Fibroblast of pulmonary artery (primary cell): ENCODE measurements at regions not wholly inside any gene's neighbourhood (a gene's known extent, or its start where the extent isn't known, plus 50 kb on each side); places are given as distances from the start of the nearest gene placed in this dataset.

Source experiments
- DNase-seq: peaks from one replicate; pipeline ENCODE4 v3.0.0-alpha.2; 2010; ENCODE audit warnings: low read depth
- H3K4me3 ChIP-seq: replicated peaks from 2 replicates; pipeline ENCODE4 v1.5.1; 2011; ENCODE audit warnings: low read depth, mild to moderate bottlenecking, control low read depth, low read length, moderate library complexity
- TF ChIP-seq, protein P1 (sequence below): IDR thresholded peaks from 2 replicates; pipeline ENCODE4 v1.5.1; 2011; ENCODE audit warnings: mild to moderate bottlenecking, control low read depth, low read length, inconsistent platforms; ENCODE audit errors: missing control alignments

DNA sequence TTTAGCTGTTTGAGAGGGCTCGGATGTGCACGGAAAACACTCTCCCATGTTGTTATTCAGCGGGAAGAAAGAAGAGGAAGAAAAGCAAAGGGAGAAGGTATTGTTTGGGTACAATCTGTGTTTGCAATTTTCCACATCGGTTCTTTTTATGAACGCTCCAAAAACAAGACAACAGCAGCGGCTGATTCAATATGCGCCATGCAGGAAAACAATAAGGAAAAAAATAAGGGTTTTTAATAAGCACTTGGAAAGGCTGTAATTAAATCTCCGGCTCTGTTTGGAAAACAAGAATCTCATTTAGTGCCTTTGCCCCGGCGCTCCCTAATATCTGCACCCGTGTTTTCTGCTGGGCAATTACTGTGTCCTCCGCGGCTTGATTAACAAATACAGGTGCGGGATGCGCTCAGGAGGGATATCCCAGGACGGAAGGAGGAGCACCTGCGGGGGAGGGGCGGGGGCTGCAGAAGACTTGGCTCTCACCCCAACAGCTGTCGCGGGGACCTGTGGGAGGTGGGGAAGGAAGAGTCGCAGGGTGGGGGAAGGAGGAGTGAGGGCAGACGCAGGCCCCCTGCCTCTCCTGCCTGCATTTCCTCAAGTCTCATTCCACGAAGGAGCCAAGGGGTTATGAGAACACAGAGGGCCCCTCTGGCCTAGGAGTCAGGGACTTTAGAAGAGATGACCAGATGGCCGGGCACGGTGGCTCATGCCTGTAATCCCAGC lies 181.5 kb upstream of the PODXL start:
- TF ChIP-seq, protein P1, sequence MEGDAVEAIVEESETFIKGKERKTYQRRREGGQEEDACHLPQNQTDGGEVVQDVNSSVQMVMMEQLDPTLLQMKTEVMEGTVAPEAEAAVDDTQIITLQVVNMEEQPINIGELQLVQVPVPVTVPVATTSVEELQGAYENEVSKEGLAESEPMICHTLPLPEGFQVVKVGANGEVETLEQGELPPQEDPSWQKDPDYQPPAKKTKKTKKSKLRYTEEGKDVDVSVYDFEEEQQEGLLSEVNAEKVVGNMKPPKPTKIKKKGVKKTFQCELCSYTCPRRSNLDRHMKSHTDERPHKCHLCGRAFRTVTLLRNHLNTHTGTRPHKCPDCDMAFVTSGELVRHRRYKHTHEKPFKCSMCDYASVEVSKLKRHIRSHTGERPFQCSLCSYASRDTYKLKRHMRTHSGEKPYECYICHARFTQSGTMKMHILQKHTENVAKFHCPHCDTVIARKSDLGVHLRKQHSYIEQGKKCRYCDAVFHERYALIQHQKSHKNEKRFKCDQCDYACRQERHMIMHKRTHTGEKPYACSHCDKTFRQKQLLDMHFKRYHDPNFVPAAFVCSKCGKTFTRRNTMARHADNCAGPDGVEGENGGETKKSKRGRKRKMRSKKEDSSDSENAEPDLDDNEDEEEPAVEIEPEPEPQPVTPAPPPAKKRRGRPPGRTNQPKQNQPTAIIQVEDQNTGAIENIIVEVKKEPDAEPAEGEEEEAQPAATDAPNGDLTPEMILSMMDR: no peak
- DNase-seq: no peak

DNA sequence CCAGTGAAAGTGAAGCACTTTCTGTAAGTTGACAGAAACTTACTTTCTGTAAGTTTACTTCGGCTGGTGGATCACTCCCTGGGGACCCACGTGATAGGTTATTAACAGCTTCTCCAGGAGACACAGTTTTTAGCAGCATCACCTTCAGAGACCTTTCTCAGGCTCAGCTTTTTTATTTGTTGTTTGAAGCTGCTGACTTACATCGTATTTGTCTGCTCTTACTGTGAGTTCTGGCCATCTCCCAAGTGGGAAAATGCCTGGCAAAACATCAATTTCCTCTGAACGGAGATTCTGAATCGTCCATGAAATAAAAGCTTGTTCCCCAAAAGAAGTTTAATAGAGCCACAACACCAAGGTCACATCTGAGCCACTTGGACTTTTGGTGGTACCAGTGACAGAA lies 178.7 kb upstream of the PODXL start:
- no peak overlapping the region for H3K4me3 ChIP-seq
- TF ChIP-seq, protein P1: no peak
- peak; percentile 2 for DNase-seq

More for the DNA sequence above, 181.5 kb upstream of the PODXL start:
- no peak overlapping the region for H3K4me3 ChIP-seq

DNA sequence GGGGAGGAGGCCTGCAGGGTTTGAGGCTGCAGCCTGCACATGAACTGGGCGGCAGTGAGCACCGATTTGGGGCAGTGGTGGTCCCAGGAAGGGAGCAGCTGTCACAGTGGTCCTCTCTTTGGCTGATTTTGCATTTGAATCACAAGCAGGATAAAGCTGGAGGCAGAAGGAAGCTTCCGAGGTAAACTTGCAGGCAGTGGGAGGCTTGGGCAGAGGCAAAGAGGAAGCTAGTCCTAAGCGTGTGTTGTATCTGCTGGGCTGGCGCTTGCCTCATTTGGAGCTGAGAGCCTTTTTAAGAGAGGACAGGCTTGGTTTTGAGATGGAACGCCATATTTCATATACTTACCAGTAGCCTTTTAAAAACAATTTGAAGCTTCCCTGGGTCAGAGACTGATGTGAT lies 177.2 kb upstream of the PODXL start:
- H3K4me3 ChIP-seq: no peak overlapping the region
- DNase-seq: no peak
- TF ChIP-seq, protein P1: no peak

DNA sequence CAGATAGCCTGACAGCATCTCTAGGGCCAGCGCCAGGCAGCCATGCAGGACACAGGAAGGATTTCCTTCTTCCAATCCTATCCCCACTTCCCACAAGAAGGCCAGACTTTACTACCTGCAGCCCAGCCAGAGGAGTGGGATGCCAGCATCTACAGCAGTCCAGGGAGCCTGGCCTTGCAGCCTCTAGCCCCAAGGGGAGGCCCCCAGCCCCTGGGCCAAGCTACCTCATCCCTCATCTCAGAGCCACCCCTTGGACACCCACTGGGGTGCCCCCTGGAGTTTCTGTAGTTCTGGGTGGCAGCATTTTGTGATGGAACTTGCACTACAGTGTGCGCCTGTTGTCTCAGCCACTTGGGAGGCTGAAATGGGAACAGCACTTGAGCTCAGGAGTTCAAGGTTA lies 170.8 kb upstream of the PODXL start:
- TF ChIP-seq, protein P1: no peak
- H3K4me3 ChIP-seq: no peak overlapping the region
- no peak for DNase-seq

DNA sequence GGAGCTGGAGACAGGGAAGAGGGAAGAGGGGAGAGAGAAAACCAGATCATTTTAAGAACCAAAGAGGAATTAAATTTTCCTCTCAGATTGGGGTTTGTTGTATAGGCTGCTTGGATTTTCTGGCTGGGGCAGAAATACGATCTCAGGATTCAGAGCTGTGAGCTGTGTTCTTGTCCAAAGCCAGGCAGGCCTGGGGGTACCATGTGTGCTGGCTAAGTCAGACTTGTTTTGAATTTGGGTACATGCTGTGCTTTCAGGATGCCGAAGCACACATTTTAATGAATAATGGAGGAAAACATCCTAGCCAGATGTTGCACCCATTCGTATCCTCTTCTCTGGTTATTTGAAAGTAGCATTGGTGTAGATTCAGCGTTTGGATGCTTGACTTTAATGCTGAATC lies 170.3 kb upstream of the PODXL start:
- H3K4me3 ChIP-seq: no peak overlapping the region
- TF ChIP-seq, protein P1: no peak
- no peak for DNase-seq

DNA sequence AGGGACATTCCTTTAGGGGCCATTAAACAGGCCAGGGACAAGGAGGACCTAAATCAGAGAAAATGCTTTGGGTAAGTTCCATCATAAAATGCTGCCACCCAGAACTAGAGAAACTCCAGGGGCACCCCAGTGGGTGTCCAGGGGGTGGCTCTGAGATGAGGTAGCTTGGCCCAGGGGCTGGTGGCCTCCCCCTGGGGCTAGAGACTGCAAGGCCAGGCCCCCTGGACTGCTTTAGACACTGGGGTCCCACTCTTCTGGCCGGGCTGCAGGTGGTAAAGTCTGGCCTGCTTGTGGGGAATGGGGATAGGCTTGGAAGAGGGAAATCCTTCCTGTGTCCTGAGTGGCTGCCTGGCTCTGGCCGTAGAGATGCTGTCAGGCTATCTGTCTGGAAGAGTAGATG lies 169.6 kb upstream of the PODXL start:
- H3K4me3 ChIP-seq: no peak overlapping the region
- no peak for DNase-seq
- TF ChIP-seq, protein P1: no peak

DNA sequence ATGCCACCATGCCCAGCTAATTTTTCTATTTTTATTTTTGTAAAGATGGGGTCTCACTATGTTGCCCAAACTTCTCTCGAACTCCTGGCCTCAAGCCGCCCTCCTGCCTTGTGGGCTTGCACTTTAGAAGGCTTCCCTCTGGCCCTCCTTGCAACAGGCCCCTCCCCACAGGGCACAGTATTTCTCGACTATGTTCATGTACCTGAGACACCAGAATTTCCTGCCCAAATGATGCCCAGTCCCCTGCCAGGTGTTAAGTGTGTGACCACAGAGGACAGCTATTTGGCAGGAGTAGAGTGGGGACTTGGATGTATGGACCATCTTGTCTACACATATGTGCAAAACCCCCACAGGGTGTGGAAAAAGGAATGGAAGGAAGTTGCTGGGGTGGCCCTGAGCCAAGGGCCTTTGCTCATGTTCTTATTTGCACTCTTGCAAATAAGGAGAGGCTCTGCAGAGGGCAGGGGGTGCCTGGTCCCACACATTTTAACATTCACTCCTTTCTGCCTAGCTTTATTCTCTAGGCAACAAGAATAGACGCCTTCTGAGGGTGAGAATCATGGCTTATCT lies 168.4 kb upstream of the PODXL start:
- TF ChIP-seq, protein P1: no peak
- H3K4me3 ChIP-seq: no peak overlapping the region
- DNase-seq: no peak
